ENCODE measurements at regions not wholly inside any gene's neighbourhood (a gene's known extent, or its start where the extent isn't known, plus 50 kb on each side); places are given as distances from the start of the nearest gene placed in this dataset.

- H3K9me3 Mint-ChIP-seq, result peaks cover 2% of the 10 kb centered on the region
- H3K36me3 Mint-ChIP-seq (ENCODE audit: low read depth), result no peaks in the 10 kb centered on the region
- H3K4me1 Mint-ChIP-seq, result peaks cover 25% of the 10 kb centered on the region
- H3K27me3 Mint-ChIP-seq (ENCODE audit: low read depth), result no peaks in the 10 kb centered on the region
- no peak overlapping the region for H3K27ac Mint-ChIP-seq (ENCODE audit: unreplicated experiment)
- no peak overlapping the region for H3K4me3 Mint-ChIP-seq
- DNase-seq (ENCODE audit: low read depth, low spot score), result no peak
- TF ChIP-seq, protein P1, sequence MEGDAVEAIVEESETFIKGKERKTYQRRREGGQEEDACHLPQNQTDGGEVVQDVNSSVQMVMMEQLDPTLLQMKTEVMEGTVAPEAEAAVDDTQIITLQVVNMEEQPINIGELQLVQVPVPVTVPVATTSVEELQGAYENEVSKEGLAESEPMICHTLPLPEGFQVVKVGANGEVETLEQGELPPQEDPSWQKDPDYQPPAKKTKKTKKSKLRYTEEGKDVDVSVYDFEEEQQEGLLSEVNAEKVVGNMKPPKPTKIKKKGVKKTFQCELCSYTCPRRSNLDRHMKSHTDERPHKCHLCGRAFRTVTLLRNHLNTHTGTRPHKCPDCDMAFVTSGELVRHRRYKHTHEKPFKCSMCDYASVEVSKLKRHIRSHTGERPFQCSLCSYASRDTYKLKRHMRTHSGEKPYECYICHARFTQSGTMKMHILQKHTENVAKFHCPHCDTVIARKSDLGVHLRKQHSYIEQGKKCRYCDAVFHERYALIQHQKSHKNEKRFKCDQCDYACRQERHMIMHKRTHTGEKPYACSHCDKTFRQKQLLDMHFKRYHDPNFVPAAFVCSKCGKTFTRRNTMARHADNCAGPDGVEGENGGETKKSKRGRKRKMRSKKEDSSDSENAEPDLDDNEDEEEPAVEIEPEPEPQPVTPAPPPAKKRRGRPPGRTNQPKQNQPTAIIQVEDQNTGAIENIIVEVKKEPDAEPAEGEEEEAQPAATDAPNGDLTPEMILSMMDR (conservative IDR thresholded peaks at IDR 0.05), result no peak
Observed at GRCh38 chr2:220891405-220891804, 680.7 kb downstream of the EPHA4 start.

DNA sequence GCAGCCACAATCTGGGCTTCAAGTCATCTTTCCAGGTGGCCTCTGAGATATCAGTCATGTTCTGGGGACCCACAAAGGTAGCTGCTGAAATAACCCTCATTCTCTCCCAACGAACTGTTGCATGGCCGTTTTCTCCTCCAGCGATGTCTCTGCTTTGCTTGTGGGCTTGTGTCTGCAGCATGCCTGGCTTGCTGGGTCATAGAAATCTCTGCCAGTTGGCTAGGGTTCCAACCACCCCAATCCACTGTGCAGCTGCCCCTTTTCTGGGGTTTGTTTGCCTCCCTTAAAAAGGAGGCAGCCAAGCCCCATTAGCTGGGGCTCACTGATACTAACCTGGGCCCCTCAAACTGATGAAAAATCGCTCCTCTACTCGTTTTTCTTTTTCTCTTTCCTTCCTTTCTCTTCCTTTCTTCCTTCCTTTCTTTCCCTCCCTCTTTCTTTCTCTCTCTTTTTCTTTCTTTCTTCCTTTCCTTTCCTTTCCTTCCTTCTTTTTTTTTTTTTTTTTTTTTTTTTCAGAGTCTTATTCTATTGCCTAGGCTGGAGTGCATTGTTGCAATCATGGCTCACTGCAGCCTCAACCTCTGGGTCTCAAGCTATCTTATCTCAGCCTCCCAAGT, 680.0 kb downstream of the EPHA4 start:
- Mint-ChIP-seq H3K4me3 (no peak overlapping the region), H3K9me3 (peaks cover 2% of the 10 kb centered on the region), H3K27ac (ENCODE audit: unreplicated experiment) (no peak overlapping the region), H3K4me1 (peaks cover 18% of the 10 kb centered on the region), H3K36me3 (ENCODE audit: low read depth) (no peaks in the 10 kb centered on the region), H3K27me3 (ENCODE audit: low read depth) (no peaks in the 10 kb centered on the region)
- no peak for DNase-seq (ENCODE audit: low read depth, low spot score)
- TF ChIP-seq, protein P1 (conservative IDR thresholded peaks at IDR 0.05), result no peak

DNA sequence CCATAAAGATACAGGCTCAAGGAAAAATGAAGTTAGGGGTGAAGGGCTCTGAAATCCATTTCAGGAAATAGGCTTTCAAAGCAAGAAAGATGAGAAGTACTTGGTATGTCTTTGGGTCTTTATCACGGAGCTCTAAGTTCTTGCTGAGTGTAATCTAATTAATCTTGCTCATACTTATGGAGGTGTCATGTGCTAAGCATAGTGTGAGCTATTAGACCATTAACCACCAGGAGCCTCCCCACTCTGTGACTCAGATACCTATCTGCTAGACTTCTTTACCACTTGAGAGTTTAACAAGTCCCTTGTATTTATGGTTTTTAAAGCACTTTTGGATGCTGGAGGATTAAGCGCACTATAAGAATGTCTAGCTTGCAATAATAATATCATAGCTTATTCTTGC, 678.7 kb downstream of the EPHA4 start:
- Mint-ChIP-seq H3K4me1 (peaks cover 5% of the 10 kb centered on the region), H3K27me3 (ENCODE audit: low read depth) (no peaks in the 10 kb centered on the region), H3K9me3 (peaks cover 2% of the 10 kb centered on the region), H3K36me3 (ENCODE audit: low read depth) (no peaks in the 10 kb centered on the region), H3K27ac (ENCODE audit: unreplicated experiment) (no peak overlapping the region), H3K4me3 (no peak overlapping the region)
- TF ChIP-seq, protein P1 (conservative IDR thresholded peaks at IDR 0.05), result no peak
- DNase-seq (ENCODE audit: low read depth, low spot score), result no peak

- no peaks in the 10 kb centered on the region for H3K27me3 Mint-ChIP-seq (ENCODE audit: low read depth)
- no peak overlapping the region for H3K27ac Mint-ChIP-seq (ENCODE audit: unreplicated experiment)
- no peak for DNase-seq (ENCODE audit: low read depth, low spot score)
- TF ChIP-seq, protein P1 (conservative IDR thresholded peaks at IDR 0.05), result no peak
- peaks cover 2% of the 10 kb centered on the region for H3K9me3 Mint-ChIP-seq
- no peak overlapping the region for H3K4me3 Mint-ChIP-seq
- H3K36me3 Mint-ChIP-seq (ENCODE audit: low read depth), result no peaks in the 10 kb centered on the region
- H3K4me1 Mint-ChIP-seq, result no peaks in the 10 kb centered on the region
Observed at GRCh38 chr2:220894069-220894468, 678.0 kb downstream of the EPHA4 start.

DNA sequence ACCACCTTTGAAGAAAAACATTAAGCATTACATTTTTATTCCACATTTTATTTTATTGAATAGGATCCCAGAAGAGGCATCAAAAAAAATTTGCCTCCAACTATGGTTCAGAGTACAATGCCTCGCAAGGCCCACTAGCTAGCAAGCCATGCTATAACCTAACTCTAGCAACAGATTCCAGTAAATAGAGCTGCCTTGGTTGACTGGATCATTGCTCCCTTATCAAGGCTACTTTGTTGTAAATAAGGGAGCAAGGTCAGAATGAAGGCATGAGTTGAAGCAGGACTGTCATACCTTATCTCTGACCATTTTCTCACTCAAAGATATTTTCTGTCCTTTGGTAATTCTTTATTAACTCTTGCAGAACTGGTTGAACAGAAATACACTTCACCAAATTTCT, 672.6 kb downstream of the EPHA4 start:
- H3K36me3 Mint-ChIP-seq (ENCODE audit: low read depth), result no peaks in the 10 kb centered on the region
- DNase-seq (ENCODE audit: low read depth, low spot score), result no peak
- H3K27ac Mint-ChIP-seq (ENCODE audit: unreplicated experiment), result no peak overlapping the region
- TF ChIP-seq, protein P1 (conservative IDR thresholded peaks at IDR 0.05), result no peak
- no peaks in the 10 kb centered on the region for H3K9me3 Mint-ChIP-seq
- H3K4me1 Mint-ChIP-seq, result no peaks in the 10 kb centered on the region
- no peaks in the 10 kb centered on the region for H3K27me3 Mint-ChIP-seq (ENCODE audit: low read depth)
- H3K4me3 Mint-ChIP-seq, result no peak overlapping the region
